Gastrocnemius medialis (tissue), 4 donors: ENCODE measurements at regions not wholly inside any gene's neighbourhood (a gene's known extent, or its start where the extent isn't known, plus 50 kb on each side); places are given as distances from the start of the nearest gene placed in this dataset.

Source experiments
- CTCF ChIP-seq, 5 experiments: fragments of 450-650 bp in 3 of 5; fragments of 200-600 bp in 2 of 5; sonication (generic) in 2 of 5; IDR thresholded peaks in 4 of 5; conservative IDR thresholded peaks in 1 of 5; 1 replicate in 4 of 5; 2 replicates in 1 of 5; pipeline ENCODE4 v1.5.1; 2016 to 2019; ENCODE audit warnings: antibody characterized with exemption in 5 of 5, mild to moderate bottlenecking in 3 of 5, moderate library complexity in 3 of 5
- POLR2A ChIP-seq, 2 donors: fragments of 450-650 bp; IDR thresholded peaks; one replicate each; pipeline ENCODE4 v1.6.1; 2017; ENCODE audit warnings: antibody characterized with exemption in 2 of 2, mild to moderate bottlenecking in 2 of 2, moderate library complexity in 2 of 2

- no peak for TF ChIP-seq CTCF (IDR thresholded peaks at IDR 0.05 in 4 of 5, conservative IDR thresholded peaks at IDR 0.05 in 1 of 5)
- no peak for TF ChIP-seq POLR2A (IDR thresholded peaks at IDR 0.05)
Observed at GRCh38 chr16:86224629-86225028, 285.7 kb upstream of the FOXF1 start.
